Activated CD4-positive, alpha-beta T cell treated with anti-CD3 and anti-CD28 coated beads for 1 hour (primary cell): ENCODE measurements at regions not wholly inside any gene's neighbourhood (a gene's known extent, or its start where the extent isn't known, plus 50 kb on each side); places are given as distances from the start of the nearest gene placed in this dataset.
"Not testable (repeated sequence)": the region's sequence is repeated elsewhere in the genome, so short reads cannot be mapped to it uniquely, and the experiment has no call there.

ENCODE experiments used
- DNase-seq: peaks from one replicate; pipeline ENCODE4 v3.0.0-alpha.2; 2020

DNA sequence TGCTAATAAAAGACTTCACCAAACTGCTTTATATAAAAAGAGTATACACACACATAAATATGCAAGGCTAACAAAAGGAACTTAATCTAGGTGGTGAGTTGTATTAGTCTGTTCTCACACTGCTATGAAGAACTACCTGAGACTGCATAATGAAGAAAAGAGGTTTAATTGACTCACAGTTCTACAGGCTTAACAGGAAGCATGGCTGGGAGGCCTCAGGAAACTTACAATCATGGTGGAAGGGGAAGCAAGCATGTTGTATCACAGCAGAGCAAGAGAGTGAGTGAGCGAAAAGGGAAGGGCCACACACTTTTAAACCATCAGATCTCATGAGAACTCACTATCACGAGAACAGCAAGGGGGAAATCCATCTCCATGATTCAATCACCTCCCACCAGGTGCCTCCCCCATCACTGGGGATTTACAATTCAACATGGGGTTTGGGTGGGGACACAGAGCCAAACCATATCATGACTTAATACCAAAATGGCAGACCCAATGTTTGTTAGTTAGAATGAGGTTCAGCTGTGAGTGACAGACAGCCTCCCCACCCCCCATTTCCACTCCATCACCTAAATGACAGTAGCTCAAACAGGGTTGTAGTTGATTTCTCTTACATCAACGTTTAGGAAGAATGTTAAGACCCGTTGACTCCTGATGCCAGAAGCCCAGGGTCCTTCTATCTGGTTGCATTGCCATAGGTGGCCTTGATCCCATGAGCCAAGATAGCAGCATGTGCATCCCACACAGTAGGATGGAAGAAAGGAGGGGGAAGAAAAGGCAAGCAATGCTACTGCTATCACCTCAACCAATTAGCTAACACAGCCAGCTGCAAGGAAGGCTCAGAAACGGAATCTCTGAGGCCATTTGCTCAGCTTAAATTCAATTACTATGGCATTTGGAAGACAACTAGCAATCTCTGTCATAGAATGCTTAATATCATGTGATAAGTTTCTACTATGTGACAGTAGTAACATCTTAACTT, 77.0 kb downstream of the CCDC71L start:
- no peak for DNase-seq

DNA sequence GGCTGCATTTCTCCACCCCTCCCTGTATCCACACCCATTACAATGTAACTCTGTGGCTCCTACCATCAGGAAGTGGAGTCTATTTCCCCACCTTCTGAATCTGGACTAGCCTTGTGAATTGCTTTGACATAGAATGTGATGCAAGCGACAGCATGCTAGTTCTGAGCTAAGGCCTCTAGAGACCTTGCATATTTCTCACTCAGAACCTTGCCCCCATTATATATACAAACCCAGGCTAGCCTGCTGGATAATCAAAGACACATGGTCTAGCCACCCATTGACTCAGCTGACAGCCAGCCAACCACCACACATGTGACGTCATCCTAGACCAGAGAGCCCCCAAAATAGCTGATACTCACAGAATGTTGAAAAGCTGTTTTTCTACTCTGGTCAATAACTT, 77.9 kb downstream of the CCDC71L start:
- no peak for DNase-seq

DNA sequence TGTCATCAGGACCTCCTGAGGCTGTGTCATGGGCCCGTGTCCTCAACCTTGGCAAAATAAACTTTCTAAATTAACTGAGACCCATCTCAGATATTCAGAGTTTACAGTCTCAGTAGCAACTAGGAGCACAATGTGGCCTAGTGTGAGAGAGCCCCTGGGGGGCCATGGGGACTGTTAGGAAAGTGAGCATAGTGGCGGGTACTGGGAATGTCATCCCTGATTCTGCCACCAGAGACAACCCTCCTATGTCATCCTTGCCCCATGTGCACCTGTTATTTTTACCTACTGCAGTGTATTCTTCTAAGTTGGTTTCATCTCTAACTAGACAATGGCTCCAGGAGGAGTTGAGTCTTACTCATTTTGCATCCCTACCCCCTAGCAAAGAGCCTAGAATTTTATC, 78.6 kb downstream of the CCDC71L start:
- no peak for DNase-seq

DNA sequence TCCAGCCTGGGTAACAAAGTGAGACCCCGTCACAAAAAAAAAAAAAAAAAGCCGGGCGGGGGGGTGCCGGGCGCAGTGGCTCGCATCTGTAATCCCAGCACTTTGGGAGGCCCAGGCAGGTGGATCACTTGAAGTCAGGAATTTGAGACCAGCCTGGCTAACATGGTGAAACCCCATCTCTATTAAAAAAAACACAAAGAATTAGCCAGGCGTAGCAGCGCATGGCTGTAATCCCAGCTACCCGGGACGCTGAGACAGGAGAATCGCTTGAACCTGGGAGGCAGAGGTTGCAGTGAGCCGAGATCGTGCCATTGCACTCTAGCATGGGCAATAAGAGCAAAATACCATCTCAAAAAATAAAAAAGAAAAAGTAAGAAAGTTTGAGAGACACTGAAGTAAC, 81.9 kb downstream of the CCDC71L start:
- not testable (repeated sequence) for DNase-seq

DNA sequence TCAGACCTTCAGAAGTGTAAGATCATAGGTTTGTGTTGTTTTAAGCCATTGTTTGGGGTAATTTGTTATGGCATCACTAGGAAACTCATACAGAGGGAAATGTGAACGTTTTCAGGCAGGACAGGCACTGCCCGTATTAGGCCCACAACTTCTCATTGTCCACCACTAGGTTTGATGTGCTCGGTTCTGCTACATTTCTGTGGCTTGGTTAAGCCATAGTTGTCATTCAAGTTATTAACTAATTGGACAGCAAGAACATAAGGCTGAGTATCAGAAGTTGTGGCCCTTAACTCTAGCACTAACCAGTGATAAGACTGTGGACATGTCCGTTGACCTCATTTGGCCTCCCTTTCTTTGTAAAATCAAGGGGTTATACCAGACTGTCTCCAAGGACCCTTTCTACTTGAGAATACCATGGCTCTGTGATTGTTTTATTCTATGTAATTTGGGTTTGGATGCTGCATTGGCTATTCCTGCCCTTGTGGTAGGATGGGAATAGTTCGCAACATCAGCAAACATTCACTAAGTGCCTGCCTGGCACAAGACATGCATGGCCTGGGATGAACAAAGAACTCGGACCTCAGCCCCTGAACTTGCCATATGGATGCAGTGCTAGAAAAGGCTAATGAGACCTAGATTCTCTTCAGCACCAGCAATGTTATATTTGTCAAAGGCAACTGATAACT, 85.7 kb downstream of the CCDC71L start:
- DNase-seq = no peak

DNA sequence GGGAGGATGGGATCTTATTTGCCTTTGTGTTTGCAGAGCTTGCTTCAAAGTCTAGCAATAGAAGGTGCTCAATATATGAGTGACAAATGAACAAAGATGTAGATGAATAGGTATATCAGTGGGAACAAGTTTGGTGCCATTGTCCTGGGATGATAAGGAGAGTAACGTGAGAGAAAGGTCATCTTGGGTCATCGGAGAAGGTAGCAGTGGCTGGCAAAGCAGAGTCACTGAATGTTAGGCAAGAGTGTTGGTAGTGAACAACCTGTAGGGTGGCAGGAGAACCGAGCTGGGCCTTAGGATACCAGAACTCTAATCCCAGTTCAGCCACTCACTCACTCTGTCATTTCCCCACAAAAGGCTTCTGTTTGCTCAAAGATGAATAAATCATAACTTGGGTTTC, 87.2 kb downstream of the CCDC71L start:
- DNase-seq = no peak

DNA sequence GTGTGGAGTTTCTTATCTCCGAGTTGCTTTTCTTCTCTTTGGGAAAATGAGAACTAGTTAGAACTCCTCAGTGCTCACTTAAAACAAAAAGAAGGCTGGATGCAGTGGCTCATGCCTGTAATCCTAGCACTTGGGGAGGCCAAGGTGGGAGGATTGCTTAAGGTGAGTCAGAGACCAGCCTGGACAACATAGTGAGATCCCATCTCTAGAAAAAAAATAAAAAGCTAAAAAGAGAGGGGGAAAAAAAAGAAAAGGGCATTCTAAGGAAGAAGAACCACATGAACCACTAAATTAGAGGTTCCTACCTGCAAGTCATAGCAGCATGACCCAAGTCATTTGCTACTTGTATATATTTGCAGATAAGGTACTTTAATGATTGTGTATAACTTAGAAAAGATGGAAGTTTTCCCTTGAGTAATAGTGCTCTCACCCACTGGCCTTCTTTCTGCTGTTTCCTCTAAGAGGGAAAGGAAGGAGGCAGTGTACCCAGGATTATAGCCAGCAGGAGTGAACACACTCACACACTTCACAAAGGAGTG, 87.8 kb downstream of the CCDC71L start:
- no peak for DNase-seq

DNA sequence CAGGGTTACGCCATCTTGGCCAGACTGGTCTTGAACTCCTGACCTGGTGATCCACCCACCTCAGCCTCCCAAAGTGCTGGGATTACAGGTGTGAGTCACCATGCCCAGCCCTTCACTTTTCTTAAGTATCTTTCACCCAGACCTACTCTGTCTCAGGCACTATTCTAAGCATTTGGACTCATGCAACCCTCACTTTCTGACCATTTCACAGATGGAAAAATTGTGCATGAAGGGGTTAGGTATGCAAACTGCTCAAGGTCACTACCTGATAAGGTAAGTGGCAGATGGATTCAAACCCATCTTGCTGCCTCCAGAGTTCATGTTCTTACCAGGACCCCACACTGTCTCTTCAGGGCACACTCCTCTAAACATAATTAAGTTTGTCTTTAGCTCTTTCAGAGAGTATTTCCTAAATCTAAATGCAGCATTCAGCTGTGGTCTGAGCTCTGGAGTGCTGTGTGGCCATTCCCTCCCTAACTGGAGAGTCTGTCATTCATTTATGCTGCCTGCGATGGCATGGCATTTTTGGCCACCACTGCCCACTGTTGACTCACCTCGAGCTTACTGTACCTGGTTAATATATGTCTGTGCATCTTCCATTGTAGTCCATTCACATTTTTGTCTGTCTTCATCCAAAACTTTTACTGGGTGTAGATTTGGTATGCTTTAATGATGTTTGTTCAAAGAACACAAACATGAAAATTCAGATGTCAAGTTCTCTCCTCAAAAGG, 88.4 kb downstream of the CCDC71L start:
- DNase-seq = no peak

DNA sequence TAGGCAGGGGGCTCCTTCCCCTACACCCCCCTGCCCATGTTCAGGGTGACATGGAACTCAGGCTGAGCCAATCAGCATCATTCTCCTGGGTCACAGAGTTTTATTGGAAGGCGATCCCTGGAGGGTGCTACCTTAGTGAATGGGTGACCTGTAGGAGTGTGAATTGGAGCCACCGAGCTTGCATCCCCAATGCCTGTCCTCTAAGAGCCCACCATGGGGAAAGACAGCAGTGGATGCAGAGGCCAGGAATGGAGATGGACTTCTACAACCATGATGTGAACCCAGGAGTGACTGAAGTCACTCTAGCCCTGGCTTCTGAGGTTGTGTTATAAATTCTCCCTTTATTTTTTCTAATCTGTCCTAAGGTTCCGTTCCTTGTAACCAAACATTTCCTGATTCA, 89.4 kb downstream of the CCDC71L start:
- no peak for DNase-seq

DNA sequence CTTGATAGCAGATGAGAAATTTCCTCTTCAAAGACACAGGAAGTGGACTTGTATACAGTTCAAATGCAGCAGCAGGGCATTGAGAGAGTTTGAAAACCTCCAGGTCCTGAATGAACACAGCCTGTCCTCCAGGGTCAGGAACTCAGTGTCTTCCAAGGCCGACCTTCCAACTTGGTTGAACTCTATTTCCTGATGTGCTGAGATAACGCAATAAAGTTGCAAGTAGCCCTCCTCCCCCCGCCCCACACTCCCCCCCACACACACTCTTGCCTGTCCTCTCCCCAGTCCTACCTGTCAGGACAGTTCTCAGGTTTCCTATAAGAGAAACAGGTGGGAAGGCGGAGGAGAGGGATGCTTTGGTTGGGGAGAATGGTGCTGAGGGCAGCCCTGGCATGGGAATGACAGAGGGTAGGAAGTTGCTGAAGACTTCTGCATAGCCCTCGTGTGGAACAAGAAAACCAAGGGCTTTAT, 90.0 kb downstream of the CCDC71L start:
- DNase-seq = no peak

DNA sequence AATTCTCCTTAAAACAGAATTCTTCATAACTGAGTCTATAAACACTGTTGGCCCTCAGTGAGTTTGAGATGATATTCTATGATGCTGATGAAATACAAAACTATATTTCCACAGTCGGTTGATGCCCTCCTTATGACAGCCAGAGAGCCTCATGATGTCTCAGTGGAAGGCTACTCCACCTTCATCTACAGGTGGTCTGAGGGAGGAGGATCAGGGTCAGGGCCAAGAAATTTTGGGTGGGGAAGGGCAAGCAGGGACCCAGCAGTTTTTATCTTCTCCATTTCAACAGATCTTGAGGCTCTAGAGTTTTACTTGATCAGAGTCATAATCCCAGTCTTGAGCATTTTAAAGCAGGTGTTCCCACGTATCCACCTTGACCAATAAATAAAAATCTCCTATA, 90.8 kb downstream of the CCDC71L start:
- no peak for DNase-seq

DNA sequence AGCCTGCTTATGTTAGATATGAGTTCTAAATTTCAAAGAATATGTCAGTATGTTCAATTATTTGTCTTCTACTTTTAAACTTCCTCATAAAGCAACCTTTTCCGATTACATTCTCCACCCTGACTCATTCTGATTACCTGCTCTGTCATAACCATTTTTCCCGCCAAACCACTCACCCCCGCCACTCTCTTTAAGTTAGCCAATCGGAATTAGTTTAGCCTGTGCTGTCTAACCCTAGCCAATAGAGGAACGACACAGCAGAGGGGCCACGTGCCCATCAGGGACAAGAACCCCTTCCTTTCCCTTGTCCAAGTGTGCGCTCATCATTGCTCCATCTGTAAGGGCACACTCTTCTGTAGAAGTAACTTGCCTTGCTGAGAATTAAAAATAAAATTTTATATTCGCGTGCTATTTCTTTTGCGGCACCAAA, 91.4 kb downstream of the CCDC71L start:
- no peak for DNase-seq

DNA sequence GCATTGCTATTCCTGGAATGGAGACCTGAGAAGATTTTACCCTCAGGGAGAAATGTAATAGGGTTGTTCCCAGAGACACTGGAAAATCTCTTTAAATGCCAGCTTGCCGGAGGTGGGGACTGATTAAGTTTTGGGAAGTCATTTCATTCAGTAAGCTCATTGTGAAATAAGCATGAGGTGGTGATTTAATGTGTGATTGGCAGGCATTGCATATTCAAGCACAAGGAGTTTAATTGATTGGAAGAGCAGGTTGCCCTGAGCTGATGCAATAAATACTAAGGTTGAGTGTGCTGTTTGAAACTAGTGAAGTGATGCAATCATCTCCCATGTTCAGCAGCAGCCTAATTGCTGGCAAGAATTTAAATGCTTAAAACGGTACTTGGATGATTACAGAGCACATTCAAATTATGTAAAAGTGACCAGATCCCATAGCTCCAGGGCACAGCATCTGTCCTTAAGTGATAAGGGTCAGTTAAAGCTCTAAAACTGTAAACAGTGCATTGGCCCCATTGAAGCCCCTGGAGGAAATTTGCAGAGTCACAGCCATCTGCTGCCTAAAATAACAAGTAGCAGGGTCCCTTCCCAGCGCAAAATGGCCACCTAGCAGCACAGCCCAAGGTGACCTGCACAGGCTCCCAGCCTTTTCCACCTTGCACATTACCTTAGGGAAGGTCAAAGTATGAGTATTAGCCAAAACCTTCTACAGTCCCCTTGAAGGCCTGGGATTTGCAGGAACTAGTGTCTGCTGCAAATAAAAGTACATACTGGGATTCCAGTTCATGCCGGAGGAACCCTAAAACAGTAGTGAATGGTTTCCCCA, 92.1 kb downstream of the CCDC71L start:
- no peak for DNase-seq

DNA sequence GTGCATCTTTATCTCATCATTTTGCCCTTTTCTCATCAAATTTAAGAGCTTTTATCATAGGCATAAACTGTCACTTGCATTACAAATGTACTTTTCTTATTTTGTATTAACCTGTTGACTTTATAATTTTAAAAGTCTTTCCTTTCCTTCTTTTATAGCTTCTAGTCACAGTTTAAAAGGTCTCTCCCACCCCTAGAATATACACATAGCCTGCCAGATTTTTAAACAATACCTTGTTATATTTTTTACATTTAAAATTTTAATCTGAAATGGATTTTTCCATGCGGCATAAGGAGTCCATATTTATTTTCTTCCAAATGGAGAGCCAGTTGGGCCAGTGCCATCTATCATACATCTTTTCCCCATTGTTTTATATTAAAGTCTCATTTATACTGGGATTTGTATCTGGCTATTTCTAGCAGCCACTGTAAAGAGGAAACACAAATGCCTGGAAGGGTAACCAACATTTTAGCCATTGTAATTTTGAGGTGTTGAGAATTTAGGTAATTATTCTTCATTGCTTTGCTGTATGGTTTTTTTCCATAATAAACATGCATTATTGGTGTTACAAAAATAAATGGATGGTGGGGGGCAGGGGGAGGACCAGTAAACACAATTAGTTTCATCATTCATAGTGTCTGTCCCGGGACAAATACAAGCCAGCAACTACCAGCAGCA, 92.8 kb downstream of the CCDC71L start:
- no peak for DNase-seq

DNA sequence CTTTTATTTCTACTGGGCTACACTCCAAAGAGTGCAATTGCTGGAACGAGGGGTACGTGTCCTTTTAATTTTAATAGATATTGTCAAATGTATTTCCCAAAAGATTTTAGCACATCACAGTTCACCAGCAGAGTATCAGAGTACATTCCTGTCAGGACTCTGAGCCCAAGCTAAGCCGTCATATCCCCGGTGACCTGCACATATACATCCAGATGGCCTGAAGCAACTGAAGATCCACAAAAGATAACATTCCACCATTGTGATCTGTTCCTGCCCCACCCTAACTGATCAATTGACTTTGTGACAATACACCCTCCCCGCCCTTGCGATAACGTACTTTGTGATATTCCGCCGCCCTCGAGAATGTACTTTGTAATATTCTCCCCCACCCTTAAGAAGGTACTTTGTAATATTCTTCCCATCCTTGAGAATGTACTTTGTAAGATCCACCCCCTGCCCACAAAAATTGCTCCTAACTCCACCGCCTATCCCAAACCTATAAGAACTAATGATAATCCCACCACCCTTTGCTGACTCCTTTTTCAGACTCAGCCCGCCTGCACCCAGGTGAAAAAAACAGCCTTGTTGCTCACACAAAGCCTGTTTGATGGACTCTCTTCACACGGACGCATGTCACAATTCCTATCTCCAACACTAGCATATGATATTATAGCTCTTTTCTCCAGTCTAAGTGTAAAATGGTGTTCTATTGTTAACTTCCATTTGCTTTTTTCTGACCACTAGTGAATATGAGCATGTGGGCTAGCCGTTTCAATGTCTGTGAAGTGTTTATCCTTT, 93.6 kb downstream of the CCDC71L start:
- not testable (repeated sequence) for DNase-seq

DNA sequence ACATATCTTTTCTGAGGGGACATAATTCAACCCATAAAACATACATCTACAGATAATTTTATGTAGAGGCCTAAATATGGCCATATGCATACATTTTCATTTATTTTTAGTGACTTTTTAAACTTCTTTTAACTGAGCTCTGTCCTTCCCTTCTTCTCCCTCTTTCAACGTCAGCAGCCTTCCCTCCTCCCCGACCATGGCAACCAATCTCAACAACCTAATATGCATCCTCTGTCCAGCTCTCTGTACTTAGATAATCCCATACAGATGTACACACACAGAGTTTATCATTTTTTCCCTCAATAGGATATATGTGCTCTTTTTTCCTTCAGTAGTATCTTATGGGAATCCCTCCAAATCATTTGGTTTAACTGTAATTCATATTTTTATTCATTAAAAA, 94.3 kb downstream of the CCDC71L start:
- DNase-seq = no peak

DNA sequence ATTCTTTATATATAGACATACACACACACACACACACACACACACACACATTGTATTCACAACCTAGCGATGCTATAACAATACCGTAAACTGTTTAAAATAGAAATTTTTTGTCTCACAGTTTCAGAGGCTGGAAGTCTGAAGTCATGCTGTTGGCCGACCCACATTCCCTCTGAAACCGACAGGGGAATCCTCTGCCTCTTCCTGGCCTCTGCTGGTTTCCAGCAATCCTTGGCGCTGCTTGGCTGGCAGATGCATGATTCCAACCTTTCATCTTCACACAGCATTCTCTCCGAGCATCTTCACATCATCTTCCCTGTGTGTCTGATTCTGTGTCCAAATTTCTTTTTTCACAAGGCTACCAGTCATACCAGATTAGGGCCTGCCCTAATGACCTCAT, 94.8 kb downstream of the CCDC71L start:
- DNase-seq = no peak

DNA sequence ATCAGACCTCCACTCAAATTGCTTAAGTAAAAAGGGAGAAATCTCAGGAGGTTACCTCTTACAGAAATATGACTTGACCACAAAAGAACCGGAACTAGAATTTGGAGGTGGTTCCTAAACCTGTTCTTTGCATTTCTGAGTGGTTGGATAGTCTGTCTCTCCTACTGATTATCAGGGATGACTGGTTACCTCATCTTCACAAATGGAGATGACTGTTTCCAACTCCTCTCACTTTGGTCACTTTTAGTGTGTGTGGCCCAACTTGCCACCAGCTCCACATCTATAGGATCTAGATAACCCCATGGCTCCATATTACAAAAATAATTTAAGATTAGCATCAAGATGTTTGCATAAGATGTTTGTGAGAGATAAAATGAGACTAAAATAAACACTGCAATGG, 95.5 kb downstream of the CCDC71L start:
- DNase-seq = no peak

DNA sequence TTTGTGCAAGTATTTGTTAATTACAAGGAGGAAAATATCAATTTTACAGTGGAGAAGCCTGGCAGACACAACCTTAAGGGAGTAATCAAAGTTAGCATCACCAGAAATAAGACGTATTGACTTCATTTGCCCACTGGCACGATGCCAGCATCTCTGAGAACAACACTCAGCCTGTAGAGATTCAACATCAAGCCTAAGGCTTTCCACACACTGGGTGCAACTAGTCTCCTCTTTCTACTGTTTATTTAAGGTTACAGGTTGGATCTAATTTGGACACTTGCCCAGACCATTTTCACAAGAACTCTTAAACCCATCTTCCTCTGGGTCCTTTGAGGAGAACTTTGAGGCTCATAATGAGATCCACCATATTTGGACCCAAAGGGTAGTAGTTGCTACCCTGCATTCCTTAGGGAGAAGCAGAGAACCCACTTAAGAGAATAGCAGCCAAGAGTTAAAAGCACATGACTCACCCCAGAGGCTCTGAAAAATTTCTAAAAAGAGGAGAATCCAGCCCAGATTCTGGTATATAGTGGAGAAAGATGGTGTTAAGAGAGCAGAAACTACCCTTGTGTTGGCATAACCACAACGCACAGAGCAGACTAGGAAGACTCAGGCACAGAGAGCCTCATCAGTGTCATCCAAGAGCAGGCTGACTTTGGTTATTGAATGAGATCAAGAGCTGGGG, 97.3 kb downstream of the CCDC71L start:
- no peak for DNase-seq
